HG03060 (cell line): ENCODE measurements at regions not wholly inside any gene's neighbourhood (a gene's known extent, or its start where the extent isn't known, plus 50 kb on each side); places are given as distances from the start of the nearest gene placed in this dataset.
A peak's percentile ranks its signal among the peaks of the same experiment; 100 is the strongest.
"Not testable (repeated sequence)": the region's sequence is repeated elsewhere in the genome, so short reads cannot be mapped to it uniquely, and the experiment has no call there.

ENCODE experiments used
- ATAC-seq: cut with Tn5 transposase; IDR thresholded peaks from one replicate; pipeline ENCODE4 v1.9.1; 2021; ENCODE audit warnings: low read depth, moderate number of reproducible peaks; ENCODE audit not compliant: unreplicated experiment

DNA sequence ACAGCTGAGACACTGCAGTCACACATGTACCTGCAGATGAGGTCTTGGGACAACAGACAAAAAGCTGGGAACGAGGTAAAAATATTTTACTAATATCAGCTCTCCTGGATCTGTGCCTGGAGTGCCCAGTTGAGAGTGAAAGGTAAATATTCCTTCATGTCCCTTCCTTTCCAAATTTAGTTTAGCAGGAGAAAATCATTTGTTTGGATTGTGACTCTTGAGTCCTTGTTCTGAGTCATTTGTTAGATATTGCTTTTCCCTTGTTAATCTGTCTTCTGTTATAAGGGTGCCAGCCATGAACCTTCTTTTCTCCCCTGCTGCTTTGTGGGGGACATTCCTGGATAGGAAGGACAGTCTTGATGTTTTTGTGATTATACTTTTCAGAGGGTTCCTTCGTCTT lies 329.2 kb downstream of the DSC3 start:
- no peak for ATAC-seq

DNA sequence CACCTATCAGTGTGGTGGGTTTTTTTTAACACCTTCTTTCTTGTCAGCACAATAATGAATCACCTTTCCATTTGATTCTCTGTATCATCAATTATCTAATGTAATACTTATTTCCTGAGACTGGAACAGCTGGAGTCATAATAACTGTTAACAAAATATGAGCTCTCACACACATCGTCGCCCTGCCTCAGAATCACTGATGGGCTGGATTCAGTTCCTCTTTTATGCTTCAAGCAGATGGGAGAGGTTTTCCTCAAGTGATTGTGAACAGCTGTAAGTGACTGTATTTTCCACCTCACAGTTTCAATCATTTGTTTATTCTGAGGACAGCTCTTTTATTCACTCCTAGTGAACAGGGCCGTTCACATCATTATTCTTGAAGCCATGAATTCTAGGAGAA lies 330.2 kb downstream of the DSC3 start:
- ATAC-seq: peak; percentile 64

DNA sequence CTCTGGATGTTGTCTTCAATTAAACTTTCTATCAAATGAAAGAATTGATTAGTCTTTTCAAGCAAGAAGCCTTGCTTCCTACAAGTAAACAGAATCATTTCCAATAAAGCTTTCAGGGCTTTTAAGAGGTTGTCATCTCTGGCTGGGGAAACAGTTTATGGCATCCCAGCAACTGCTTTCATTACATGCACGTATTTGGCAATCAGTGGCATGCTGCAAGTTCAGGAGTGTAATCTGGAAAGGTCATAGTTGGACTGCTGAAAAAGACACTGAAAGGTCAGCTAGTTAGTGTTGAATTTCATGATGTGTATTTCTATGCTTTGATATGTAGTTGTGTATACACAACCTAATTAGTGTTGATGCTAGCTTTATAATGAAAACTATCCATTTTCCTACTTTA lies 332.9 kb downstream of the DSC3 start:
- no peak for ATAC-seq

DNA sequence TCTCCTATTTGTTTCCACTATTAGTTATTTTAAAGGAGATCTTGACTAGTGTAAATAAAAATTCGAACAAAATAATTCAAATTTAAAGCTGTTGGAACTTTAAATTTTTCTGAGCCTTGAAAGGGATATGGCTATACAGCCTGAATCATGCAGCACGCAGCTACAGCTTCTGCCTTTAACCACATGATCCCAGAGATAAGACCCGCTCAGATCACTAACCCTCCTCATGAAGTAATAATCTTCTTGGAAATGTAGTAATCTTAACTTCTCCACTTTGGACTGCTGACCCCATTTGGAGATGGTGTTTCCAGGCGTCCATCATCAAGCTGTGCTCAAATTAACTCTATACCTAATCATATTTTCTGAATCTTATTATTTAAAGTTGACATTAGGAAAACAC lies 336.6 kb downstream of the DSC3 start:
- no peak for ATAC-seq

DNA sequence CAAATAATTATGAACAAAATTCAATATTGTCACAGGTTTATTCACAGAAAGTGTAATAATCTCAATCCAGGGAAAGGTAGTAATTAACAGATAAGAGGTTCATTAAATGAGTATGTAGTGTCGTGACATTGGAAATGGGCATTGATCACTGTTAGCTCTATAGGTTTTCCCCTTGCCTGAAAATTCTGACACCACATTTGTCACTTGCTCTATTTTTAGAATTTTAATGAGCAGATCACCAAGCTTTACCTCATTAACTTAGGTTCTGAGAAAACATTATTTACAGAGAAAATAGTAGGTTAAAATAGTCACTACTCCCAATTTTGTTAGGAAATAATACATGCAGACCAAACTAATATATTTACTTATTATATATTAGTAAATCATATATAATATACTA lies 344.0 kb downstream of the DSC3 start:
- no peak for ATAC-seq

DNA sequence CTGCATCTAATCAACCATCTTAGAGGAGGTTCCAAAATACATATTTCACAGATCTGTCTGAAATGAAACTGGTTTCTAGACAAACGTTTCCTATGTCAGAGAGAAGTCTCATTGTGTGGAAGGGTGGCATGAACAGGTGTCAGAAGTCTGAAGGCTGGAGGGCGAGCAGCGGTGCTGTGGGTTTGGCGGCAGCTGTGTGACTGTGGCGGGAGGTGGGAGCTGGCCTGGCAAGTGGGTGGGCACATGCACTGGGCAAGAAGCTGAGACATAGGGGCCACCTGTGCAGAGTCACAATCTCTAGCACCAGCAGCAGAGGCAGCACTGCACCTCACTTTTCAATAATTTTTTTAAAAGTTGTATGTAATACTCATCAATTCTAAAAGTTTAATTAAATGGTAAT lies 346.3 kb downstream of the DSC3 start:
- no peak for ATAC-seq

DNA sequence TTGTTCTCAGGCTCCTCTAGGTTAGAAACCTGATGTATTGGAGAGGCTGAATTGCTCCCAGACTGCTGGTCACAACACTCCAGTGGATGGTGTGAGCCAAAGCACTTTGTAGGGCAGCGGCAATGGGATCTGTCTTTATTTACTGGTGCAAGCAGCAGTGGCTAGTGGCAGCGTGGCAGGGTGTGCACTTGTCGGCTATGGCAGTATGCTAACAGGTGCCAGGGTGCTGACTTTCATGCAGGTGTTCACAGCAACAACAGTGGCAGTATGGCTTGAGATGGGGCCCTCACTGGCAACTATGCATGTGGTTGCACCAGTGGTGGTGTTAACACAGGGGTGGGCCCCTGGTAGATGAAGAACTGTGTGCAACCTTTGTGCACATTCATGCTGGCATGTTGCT lies 347.8 kb downstream of the DSC3 start:
- ATAC-seq: no peak

DNA sequence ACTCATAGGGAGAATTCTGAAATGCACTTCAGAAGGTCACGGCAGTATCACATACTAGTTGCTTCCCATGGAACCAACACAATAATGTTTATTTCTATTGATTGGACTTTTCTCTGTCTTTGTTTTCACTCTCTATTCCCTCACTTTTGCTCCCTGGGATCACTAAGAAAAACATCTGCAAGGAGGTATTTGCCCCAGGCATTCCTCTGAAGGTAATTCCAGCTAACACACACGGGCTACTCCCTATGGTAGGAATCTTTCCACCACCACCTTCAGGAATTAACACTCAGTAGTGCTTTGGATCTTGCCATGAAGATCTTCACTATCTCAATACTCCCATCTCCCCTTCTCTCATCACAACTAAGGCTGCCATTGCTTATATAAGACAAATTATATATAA lies 353.3 kb downstream of the DSC3 start:
- no peak for ATAC-seq

DNA sequence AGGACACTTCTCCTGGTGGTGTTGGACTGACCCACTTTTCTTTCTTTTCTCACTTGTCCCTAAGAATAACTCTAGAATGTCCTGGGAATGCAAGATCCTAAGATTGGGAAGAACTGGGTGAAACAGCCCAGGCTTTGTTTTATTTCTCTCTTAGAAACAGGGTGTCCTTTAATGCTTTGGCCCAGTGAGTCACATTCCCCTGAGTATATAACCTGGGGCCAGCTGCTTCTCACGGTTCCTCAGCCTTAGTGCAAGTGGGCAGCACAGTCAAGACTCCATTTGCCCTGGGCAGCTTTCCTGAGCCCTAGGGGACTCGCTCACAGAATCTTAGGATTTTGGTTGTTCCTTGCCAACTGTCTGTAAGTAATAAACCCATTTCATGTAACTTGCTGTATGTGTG lies 355.0 kb downstream of the DSC3 start:
- no peak for ATAC-seq

DNA sequence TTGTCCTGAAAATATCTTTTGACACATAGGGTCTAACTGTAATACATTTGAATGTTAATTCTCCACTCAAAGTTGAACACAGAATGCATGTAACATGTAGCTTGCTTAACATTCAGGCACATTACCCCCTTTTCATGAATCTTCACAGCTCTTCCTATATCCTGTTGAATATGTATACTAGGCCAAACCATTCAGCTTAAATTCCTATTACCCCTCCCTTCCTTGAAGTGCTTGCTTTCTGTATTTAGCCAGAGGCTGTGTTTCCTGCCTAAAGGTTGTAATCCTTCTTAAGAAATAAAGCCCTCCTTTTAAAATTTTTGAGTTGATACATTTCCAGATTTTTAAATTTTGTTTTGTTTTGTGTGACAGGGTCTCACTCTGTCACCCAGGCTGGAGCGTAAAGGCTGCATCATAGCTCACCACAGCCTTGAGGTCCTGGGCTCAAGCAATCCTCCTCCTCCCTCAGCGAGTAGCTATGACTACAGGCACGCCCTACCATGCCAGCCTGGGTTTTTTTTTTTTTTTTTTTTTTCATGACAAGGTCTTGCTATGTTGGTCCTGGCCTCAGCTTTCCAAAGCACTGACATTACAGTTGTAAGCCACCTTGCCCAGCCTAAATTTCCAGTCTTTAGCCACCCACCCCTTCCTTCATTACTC lies 357.6 kb downstream of the DSC3 start:
- no peak for ATAC-seq

DNA sequence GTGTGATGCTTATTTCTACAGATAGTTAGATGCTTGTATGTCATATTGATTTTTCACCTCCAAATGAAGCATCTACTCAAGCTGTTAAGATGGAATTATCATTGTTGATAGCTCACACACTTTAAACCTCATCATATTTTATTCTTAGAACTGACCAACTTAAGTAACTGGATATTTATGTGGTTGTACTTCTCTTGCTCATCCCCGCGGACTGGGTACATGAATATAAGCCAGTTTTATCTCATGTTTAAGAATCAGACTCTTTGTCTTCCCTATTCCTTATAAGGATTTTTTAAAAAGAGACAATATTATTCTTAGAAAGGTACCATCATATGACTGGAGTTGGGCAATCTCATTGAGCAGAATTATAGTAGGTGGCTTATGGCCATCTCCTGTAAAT lies 358.7 kb downstream of the DSC3 start:
- ATAC-seq: no peak

DNA sequence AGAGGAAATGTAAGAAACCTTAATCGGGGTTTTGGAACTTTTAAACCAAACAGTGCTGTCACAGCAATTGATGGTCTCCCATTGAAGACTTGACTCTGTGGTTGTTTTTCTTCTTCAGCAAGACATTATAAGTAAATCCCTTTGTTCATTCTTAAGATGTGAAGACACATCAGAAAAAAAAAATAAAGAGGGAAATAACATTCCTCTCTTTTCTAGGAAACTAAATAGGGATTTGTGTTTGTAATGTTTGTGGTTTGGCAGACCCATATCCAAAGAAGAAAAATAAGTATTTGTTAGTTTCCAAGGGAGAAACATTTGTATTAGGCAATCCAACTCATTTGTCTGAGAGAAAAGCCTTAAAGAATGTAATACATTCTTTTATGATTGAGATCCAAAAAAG lies 359.9 kb downstream of the DSC3 start:
- ATAC-seq: no peak

DNA sequence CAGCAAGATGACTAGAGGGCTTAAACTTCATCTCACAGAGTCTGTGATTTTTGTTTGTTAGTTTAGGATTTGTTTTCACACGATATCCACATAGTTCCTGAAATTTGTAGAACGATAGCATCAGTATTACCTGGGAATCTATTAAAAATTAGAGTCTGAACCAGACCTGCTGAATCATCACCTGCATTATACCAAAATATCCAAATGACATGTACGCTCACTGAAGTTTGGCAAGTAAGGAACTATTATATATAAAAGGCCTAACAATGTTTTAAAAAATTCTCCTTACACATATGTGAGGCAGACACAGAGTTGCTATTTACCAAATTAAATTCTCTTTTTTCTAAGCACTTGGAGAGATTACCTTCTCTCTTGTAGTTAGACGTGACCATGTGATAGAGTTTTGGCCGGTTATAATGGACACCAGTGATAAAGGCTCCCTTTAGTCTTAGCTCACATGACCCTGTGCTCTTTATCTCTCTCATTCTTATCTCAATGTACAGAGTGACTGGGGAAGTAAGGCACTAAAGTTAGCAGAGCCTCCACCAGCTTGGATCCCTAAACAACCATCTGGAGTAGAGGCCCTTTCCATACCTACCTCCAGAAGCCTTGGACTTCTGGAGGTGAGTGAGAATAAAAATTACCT lies 363.1 kb downstream of the DSC3 start:
- ATAC-seq: no peak

DNA sequence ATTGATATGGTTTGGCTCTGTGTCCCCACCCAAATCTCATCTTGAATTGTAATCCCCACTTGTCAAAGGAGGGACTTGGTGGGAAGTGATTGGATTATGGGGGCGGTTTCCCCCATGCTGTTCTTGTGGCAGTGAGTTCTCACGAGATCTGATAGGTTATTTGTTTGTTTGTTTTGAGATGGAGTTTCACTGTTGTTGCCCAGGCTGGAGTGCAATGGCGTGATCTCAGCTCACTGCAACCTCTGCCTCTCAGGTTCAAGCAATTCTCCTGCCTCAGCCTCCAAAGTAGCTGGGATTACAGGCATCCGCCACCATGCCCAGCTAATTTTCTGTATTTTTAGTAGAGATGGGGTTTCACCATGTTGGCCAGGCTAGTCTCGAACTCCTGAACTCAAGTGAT lies 364.7 kb downstream of the DSC3 start:
- ATAC-seq: not testable (repeated sequence)

DNA sequence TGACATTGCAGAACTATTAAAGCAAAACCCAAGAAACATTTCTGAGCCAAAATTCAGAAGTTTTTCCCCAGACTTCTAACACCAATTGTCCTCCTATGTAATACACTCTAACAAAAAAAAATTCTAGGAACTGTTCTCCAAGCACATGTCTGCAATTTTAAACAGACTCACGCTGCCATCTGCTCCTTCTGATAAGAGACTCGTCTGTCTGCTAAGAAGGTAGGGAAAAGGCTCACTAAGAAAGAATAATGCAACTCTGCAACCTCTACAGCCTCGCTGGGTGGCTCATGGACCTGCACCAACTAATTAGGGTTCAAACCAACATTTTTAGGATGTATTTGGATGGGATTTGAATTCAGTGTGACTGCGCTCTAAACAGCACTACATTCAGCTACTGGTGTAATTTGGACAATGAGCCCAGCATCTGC lies 366.5 kb downstream of the DSC3 start:
- ATAC-seq: no peak

DNA sequence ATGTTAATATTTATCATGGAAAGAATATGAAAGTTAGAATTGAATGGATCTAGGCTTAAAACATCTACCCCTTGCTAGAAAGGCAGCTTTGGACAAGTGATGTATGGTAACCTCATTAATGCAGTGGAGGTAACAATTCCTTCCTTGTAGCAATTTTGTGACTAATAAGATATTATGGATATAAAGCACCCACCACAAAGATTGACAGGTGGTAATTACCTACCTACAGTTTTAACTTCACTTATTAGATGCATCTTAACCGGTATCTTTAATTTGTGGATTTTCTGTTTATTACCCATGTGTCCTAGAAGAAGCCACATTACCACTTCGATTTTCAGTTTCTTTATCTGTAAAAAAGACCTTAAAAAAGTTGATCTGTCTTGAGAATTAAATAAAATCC lies 367.0 kb downstream of the DSC3 start:
- ATAC-seq: no peak

DNA sequence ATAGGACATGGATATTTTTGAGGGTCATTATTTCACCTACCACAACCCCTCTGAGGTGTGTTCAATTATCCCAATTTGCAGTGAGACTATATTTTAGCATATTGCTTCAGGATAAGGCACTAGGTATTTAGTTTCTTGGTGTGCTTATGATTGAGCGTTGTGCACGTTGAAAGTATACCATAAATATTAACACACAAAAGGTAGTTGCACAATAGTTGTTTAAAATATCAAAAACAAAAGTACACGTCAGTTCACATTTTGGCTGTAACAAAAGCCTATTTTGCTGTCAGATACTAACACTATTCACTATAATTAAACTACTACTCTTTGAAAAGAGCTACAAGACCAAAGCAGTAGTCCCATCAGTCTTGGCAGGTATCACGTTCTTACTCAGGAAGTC lies 367.5 kb downstream of the DSC3 start:
- no peak for ATAC-seq

DNA sequence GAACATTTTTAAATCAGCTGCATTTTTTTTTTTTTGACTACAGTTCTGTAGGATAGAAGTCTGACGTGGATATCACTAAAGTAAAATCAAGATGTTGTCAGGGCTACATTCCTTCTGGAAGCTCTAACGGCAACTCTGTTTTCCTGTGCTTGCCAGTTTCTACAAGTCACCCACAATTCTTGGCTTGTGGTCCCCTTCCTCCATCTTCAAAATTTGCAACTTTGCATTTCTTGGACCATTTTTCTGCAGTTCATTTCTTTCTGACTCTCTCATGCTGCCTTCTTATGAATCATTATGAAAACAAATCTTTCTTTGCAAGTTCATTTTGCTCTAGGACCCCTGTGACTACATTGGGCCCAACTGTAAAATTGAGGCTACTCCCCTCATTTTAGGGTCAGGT lies 367.9 kb downstream of the DSC3 start:
- ATAC-seq: no peak

DNA sequence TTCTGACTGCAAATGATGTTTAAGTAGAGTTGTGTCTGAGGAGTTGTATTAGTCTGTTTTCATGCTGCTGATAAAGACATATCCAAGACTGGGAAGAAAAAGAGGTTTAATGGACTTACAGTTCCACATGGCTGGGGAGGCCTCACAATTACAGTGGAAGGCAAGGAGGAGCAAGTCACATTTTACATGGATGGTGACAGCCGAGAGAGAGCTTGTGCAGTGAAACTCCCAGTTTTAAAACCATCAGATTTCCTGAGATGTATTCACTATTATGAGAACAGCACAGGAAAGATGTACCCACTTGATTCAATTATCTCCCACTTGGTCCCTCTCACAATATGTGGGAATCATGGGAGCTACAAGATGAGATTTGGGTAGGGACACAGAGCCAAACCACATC lies 370.1 kb downstream of the DSC3 start:
- ATAC-seq: not testable (repeated sequence)

DNA sequence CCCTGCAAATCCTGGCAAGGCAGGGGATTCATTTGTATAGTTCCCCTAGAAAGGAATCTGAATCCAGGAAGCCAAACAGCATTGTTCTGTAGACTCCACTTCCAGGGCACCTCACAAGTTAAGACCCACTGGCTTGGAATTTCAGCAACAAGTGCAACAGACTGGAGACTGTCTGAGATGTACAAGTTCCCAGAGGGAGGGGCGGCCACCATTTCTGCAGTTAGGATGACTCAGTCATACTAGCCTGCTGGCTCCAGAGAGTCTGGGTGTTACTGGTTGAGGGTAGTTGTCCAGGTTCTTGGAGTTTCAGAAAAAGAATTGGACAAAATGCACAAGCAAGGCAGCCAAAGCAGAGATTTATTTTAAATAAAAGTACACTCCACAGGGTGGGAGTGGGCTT lies 384.2 kb downstream of the DSC3 start:
- no peak for ATAC-seq

DNA sequence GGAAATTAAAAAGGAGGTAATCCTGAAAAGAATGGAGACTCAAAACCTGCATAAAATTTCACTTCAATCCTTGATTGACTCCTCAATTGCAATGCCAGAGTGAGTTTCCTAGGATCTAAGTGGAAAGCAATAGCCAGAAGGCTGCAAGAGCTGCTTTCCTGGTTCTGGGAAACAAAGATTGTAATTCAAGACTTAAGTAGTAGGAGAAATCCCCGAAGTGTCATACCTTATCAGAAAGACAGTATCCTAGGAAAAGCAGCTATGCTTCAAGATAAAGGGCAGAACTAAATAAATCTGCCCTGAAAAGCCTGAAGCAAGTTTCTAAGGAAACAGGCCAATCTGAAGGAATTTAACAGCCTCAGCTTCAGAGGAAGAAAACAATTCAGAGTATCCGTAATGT lies 390.2 kb downstream of the DSC3 start:
- ATAC-seq: no peak

DNA sequence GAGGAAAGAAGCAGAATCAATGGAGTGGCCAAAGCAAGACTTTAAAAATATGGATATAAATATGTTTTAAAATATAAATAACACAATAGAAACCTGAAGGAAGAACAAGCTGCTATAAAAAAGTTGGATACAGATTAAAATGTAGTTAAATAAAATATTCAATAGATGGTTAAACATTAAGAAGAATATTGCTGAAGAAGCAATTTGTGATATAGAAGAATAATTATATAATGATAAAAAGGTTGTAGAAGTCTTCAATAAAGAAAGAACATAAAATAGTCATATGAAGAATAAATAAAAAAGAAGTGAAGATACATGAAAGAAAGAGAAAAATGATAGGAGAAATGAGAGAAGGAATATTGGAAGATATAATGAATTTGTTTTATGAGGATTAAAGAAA lies 392.0 kb downstream of the DSC3 start:
- no peak for ATAC-seq

DNA sequence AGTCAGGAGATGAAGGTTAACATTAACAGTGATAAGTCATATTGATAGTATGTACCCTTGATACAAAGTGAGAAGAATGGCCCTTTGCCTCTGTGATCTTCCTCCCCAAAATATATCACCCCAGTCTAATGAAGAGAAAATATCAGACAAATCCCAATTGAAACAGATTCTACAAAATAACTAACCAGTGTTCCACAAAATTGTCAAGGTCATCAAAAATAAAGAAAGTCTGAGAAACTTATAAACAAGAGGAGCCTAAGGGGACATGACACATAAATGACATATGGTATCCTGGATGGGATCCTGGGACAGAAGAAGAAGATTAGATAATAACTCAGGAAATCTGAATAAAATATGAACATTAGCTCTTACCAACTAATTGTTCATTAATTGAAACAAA lies 398.4 kb downstream of the DSC3 start:
- no peak for ATAC-seq
